Jurkat, Clone E6-1 (cell line): ENCODE measurements at regions not wholly inside any gene's neighbourhood (a gene's known extent, or its start where the extent isn't known, plus 50 kb on each side); places are given as distances from the start of the nearest gene placed in this dataset.

Source experiments
- DNase-seq: peaks from one replicate; pipeline ENCODE4 v3.0.0-alpha.2; 2011; ENCODE audit warnings: low read depth, low spot score
- H3K4me3 ChIP-seq: 2 replicates; pipeline ENCODE4 v1.5.1; 2011; ENCODE audit warnings: mild to moderate bottlenecking, low read length, control low read depth, moderate library complexity

- H3K4me3 ChIP-seq = no peak overlapping the region
- DNase-seq = no peak
Measured at GRCh38 chrX:129227366-129227765, 295.9 kb downstream of the SMARCA1 start.

DNA sequence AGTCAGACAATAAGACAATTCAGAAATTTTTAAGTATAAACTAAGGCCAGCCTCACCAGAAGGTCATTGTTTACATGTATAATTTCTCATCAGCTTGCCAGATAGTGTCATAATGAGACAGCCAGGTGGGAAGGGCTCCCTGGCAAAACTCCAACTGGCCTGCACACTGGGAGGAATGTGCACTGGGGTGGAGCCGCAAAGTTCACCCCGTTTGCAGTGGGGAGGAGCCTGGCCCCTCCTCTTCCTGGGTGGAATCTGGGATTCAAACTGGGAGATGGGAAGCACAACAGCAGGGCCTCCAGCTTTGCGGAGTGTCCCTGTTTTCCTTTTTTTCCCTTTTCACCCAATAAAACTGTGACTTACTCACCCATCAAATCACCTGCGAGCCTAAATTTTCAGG lies 329.9 kb downstream of the SMARCA1 start:
- DNase-seq = no peak
- no peak overlapping the region for H3K4me3 ChIP-seq

DNA sequence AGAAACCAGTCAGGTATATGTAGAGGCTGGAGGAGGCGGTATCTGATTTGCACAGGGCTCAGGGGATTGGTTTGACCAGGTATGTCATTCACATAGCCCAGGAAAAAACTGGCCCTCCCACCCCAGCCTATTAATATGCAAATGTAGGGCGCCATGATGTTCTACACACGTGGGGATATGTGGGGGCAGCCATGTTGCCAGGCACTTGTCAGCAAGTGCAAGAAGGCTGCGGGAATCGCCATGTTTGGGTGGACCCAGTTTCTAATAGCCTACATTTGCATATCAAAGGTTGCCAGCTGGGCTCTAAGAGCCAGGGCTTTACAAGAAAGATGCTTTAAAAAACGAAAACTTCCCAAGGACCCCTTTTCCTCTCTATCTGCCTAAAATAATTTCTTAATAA lies 335.1 kb downstream of the SMARCA1 start:
- H3K4me3 ChIP-seq = no peak overlapping the region
- no peak for DNase-seq

GRCh38 chrX:129176710-129177109 lies 346.6 kb downstream of the SMARCA1 start:
- DNase-seq = no peak
- H3K4me3 ChIP-seq = no peak overlapping the region

GRCh38 chrX:129161108-129161507 lies 362.2 kb downstream of the SMARCA1 start:
- no peak for DNase-seq
- H3K4me3 ChIP-seq = no peak overlapping the region

GRCh38 chrX:129158505-129158904 lies 364.8 kb downstream of the SMARCA1 start:
- H3K4me3 ChIP-seq = no peak overlapping the region
- no peak for DNase-seq

DNA sequence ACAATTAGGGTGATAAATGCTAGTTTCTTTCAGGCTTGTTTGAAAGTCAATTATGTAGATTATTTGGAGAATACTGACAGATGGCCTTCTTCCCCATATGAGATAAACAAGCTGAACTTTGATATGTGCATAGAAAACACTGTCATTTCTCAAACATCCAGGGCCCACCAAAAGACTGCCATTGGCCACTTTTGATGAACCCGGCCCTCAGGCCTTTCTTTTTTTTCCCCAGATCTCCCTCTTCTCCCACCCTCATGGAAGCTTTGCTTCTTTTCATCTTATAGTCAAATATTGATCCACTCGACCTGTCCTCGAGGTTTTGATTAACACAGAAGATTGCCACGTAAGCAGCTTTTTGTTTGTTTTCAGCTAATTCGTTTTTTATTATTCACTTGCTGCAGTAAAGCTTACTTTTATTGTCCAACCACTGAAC lies 377.4 kb downstream of the SMARCA1 start:
- no peak overlapping the region for H3K4me3 ChIP-seq
- DNase-seq = no peak

DNA sequence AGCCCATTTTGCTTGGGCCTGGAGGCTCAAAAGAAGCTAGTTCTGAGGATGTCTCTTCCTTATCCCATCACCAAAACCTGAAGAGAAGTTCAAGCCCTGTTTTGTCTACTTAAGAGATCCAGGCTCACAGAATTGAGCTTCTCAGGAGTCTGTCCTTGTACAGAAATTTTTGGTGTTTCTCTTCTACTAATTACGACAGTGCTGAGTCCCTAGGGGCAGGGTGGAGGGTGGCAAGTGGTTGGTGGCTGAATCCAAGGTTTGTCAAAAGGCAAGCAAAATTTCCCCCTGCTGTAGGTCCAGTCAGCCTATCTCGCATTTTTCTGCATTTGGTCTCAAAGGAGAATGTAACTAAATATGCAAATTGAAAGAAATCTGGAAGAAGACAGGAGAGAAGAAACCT lies 377.9 kb downstream of the SMARCA1 start:
- no peak for DNase-seq
- H3K4me3 ChIP-seq = no peak overlapping the region

- H3K4me3 ChIP-seq = no peak overlapping the region
- DNase-seq = no peak
Measured at GRCh38 chrX:129144172-129145038, 378.9 kb downstream of the SMARCA1 start.

DNA sequence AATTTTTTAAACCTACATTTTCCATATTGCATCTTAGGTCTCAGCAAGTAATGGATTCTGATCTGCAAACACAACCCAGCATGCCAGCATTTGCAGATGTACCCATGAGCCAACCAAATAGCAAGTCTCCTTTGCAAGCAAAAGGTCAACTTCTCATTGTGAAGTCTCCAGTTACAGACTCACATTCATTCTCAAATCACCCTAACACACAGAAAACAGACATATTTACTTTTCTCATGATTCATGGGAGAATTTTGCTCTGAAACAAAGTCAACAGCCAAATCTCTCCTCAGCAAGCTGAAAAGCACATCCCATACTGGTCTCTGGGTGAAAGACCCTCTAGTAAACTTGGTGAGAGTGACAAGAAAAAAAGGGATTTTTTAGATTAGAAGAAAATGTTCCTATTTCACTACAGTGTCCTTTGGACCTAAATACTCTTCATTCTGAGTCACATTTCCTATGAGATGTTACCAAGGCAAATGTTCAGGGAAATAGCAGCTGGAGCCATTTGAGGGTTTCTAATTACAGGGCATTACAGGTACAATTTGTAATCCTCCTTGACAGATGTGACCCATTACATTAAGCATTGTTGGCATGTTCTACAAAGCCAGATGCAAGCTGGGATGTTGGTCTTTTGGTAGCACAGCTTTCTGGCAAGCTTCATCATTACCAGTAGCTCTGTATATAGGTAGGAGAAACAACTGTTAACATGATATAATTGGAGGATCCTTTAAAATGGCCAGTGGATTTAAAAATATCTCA lies 383.3 kb downstream of the SMARCA1 start:
- H3K4me3 ChIP-seq = no peak overlapping the region
- DNase-seq = no peak

- no peak overlapping the region for H3K4me3 ChIP-seq
- no peak for DNase-seq
Measured at GRCh38 chrX:129125122-129125914, 398.0 kb downstream of the SMARCA1 start.

GRCh38 chrX:129123795-129124194 lies 399.5 kb downstream of the SMARCA1 start:
- no peak for DNase-seq
- H3K4me3 ChIP-seq = no peak overlapping the region

DNA sequence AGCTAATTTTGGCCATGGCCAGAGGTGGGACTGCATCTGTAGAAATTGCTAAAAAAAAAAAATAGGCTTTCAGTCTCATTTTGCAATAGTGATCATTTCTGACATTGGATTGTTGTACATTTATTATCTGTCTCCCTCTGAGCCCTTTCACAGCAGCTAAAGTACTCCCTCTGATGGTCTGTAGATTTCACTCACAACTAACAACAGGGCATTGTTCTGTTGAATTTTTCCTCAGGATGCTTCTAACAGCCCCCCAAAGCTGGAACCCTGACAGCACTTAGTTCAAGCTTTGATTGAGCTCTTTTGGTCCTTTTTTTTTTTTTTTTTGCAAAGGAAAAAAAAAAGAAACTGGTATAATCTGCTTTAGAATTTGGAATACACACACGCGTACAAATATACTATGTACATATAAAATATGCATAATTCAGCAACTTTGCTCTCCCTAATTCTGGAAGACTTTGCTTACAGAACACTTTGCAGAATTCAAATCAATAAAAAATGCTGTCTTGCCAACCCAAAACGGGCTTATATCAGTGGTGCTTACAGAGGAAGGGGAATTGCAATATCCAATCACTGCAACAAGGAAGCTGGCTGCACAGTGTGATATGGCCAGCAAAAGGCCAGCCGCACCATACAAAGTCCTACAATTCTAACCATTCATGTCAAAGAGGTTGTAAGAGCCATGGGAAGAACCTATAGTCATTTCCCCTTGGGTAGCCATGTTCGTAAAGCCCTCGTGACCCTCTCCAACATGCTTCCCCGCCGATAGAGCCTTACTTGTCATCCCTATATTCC lies 406.4 kb downstream of the SMARCA1 start:
- no peak for DNase-seq
- no peak overlapping the region for H3K4me3 ChIP-seq

DNA sequence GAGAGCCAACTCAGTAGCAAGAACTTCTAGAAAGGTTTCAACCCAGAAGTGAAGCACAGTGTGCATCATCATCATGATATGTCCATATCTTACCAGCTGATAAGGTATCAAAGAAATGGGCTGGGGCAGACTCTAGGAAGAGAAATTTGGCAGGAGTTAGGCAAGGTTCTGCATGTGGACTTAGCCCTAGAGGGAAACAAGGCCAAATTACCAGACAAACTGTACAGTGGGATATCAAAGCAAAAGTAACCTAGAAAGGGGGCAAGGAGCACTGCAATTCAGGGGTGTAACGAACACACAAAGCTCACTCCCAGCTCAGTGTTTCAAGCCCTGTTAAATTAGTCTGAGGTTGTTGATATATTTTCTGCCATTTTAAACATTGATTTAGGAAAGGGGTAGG lies 407.4 kb downstream of the SMARCA1 start:
- no peak for DNase-seq
- H3K4me3 ChIP-seq = no peak overlapping the region

GRCh38 chrX:129115104-129115503 lies 408.2 kb downstream of the SMARCA1 start:
- peak; percentile 37 for DNase-seq
- H3K4me3 ChIP-seq = no peak overlapping the region

DNA sequence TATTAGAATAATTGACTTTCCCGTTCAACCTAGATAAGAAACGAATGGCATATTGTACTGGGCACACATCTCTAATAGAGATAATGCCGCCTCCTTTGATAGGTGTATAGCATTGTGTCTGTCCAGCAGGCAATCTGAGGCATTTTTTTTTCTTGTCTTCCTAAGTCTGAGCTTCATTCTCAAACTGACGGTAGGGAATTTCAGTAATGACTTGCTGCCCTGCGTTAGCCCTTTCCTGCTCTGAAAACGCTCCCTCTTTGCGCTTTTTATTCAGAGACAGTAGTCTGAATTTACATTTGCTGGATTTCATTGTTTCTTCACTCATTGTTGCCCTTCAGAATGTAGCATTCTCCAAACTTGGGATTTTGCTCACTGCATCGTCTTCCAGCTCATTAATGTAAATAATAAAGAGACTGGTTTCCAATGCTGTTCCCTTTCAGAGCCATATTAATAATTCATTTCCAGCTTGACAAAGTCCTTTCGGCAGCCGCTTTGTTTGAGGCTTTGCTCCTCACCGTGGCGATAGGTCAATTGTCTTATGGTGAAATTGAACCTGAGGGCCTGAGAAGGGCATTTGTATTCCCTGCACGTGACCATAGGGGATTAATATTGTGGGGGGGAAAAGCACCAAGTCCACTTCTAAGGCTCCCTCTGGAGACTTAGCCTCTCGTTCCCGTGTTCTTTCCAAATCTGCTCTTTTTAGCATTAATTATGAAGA lies 412.1 kb downstream of the SMARCA1 start:
- DNase-seq = no peak
- no peak overlapping the region for H3K4me3 ChIP-seq

GRCh38 chrX:129108936-129109335 lies 414.4 kb downstream of the SMARCA1 start:
- DNase-seq = no peak
- no peak overlapping the region for H3K4me3 ChIP-seq

- H3K4me3 ChIP-seq = no peak overlapping the region
- no peak for DNase-seq
Measured at GRCh38 chrX:129099207-129099606, 424.1 kb downstream of the SMARCA1 start.
